ENCODE measurements at regions not wholly inside any gene's neighbourhood (a gene's known extent, or its start where the extent isn't known, plus 50 kb on each side); places are given as distances from the start of the nearest gene placed in this dataset.
A peak's percentile ranks its signal among the peaks of the same experiment; 100 is the strongest.

GRCh38 chr18:28995319-28995718, 818.4 kb upstream of the CDH2 start:
- H3K4me3 ChIP-seq = no peak overlapping the region
- no peaks in the 10 kb centered on the region for H3K36me3 ChIP-seq
- no peak for ATAC-seq
- H3K9me3 ChIP-seq = no peaks in the 10 kb centered on the region
- H3K4me1 ChIP-seq = no peaks in the 10 kb centered on the region
- H3K27me3 ChIP-seq = no peaks in the 10 kb centered on the region
- no peak overlapping the region for H3K27ac ChIP-seq
- TF ChIP-seq CTCF (IDR thresholded peaks at IDR 0.05) = peak in 1 of 4 experiments; percentile 16
- no peak for TF ChIP-seq EP300 (IDR thresholded peaks at IDR 0.05)
- no peak for TF ChIP-seq POLR2A (IDR thresholded peaks at IDR 0.05)

GRCh38 chr18:28984731-28985130, 807.8 kb upstream of the CDH2 start:
- ATAC-seq = no peak
- H3K36me3 ChIP-seq = no peaks in the 10 kb centered on the region
- no peak overlapping the region for H3K4me3 ChIP-seq
- 13 to 29% methylated on average over 1 of the region's 1 CpG for WGBS, 2 donors (ENCODE audit: low coverage in 1 of 2)
- H3K27me3 ChIP-seq = no peaks in the 10 kb centered on the region
- no peak overlapping the region for H3K27ac ChIP-seq
- no peaks in the 10 kb centered on the region for H3K9me3 ChIP-seq
- H3K4me1 ChIP-seq = no peaks in the 10 kb centered on the region
- TF ChIP-seq POLR2A (IDR thresholded peaks at IDR 0.05) (no peak), POLR2AphosphoS5 (IDR thresholded peaks at IDR 0.05) (no peak), EP300 (IDR thresholded peaks at IDR 0.05) (no peak), CTCF (IDR thresholded peaks at IDR 0.05) (no peak)

GRCh38 chr18:28974504-28974903, 797.6 kb upstream of the CDH2 start:
- no peak for ATAC-seq
- 94 to 100% methylated on average over 1 of the region's 1 CpG for WGBS, 2 donors (ENCODE audit: low coverage in 1 of 2)

GRCh38 chr18:28973324-28973723, 796.4 kb upstream of the CDH2 start:
- no peak for ATAC-seq
- TF ChIP-seq POLR2A (IDR thresholded peaks at IDR 0.05) = no peak
- no peak for TF ChIP-seq POLR2AphosphoS5 (IDR thresholded peaks at IDR 0.05)
- TF ChIP-seq CTCF (IDR thresholded peaks at IDR 0.05) = no peak
- TF ChIP-seq EP300 (IDR thresholded peaks at IDR 0.05) = no peak
- 85 to 89% methylated on average over 1 of the region's 1 CpG for WGBS, 2 donors (ENCODE audit: low coverage in 1 of 2)
- H3K4me3 ChIP-seq = no peak overlapping the region
- H3K4me1 ChIP-seq = no peaks in the 10 kb centered on the region
- no peak overlapping the region for H3K27ac ChIP-seq
- H3K9me3 ChIP-seq = no peaks in the 10 kb centered on the region
- no peaks in the 10 kb centered on the region for H3K27me3 ChIP-seq
- H3K36me3 ChIP-seq = no peaks in the 10 kb centered on the region

More at GRCh38 chr18:28974504-28974903, 797.6 kb upstream of the CDH2 start:
- no peak overlapping the region for H3K27ac ChIP-seq
- TF ChIP-seq CTCF (IDR thresholded peaks at IDR 0.05) = no peak
- no peak for TF ChIP-seq EP300 (IDR thresholded peaks at IDR 0.05)
- TF ChIP-seq POLR2AphosphoS5 (IDR thresholded peaks at IDR 0.05) = no peak
- TF ChIP-seq POLR2A (IDR thresholded peaks at IDR 0.05) = no peak
- no peak overlapping the region for H3K4me3 ChIP-seq
- H3K9me3 ChIP-seq = no peaks in the 10 kb centered on the region
- H3K36me3 ChIP-seq = no peaks in the 10 kb centered on the region
- H3K4me1 ChIP-seq = no peaks in the 10 kb centered on the region
- no peaks in the 10 kb centered on the region for H3K27me3 ChIP-seq

- ATAC-seq = no peak
- Histone ChIP-seq H3K9me3 (no peaks in the 10 kb centered on the region), H3K4me1 (no peaks in the 10 kb centered on the region), H3K27ac (no peak overlapping the region), H3K36me3 (no peaks in the 10 kb centered on the region), H3K27me3 (no peaks in the 10 kb centered on the region), H3K4me3 (no peak overlapping the region)
- TF ChIP-seq POLR2AphosphoS5 (IDR thresholded peaks at IDR 0.05) (no peak), POLR2A (IDR thresholded peaks at IDR 0.05) (no peak), CTCF (IDR thresholded peaks at IDR 0.05) (no peak), EP300 (IDR thresholded peaks at IDR 0.05) (no peak)
- 24 to 79% methylated on average over 3 to 5 of the region's 5 CpGs for WGBS, 2 donors (ENCODE audit: low coverage in 1 of 2)
Measured at GRCh38 chr18:28972333-28972907, 795.5 kb upstream of the CDH2 start.
